ENCODE measurements at regions not wholly inside any gene's neighbourhood (a gene's known extent, or its start where the extent isn't known, plus 50 kb on each side); places are given as distances from the start of the nearest gene placed in this dataset.

DNA sequence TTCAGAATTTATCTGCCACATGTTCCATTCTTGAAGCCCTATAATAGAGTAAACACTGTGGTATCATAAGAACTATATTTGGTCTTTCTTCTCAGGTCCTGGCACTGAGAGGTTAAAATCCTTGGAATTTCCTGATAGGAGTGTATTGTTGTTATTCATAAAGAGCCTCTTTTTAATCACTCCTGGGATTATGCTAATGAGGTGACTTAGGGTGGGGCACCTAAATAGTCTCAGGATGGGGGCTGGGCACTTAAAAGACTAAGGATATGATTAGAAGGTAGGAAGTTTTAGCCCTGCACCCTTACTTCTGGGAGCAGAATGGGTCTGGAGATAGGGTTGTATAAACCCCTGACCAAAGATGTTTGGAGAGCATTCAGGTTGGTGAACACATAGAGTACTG lies 755.2 kb upstream of the TENM4 start:
- Histone ChIP-seq H2BK15ac (ENCODE audit: low read depth, low read length) (no peak overlapping the region), H3K4me1 (ENCODE audit: control insufficient read depth, insufficient read depth, low read length) (no peaks in the 10 kb centered on the region), H3K27me3 (ENCODE audit: control insufficient read depth, insufficient read depth, low read length) (no peaks in the 10 kb centered on the region), H4K91ac (ENCODE audit: insufficient read depth, low read depth, low read length) (no peak overlapping the region), H4K20me1 (ENCODE audit: insufficient read depth, low read length) (no peaks in the 10 kb centered on the region), H4K8ac (ENCODE audit: low read depth in 2 of 2, low read length in 2 of 2) (no peak overlapping the region), H3K36me3 (ENCODE audit: control insufficient read depth, insufficient read depth, low read length) (no peaks in the 10 kb centered on the region), H3K23ac (ENCODE audit: low read depth, low read length) (no peak overlapping the region), H3K9ac (ENCODE audit: low read depth, low read length) (no peak overlapping the region), H2AK9ac (replicated peaks; ENCODE audit: low read depth, low read length, poor library complexity) (no peak overlapping the region), H4K5ac (ENCODE audit: low read depth, low read length) (no peak overlapping the region), H3K4ac (ENCODE audit: low read depth, low read length) (no peak overlapping the region), H2BK120ac (ENCODE audit: low read depth, low read length) (no peak overlapping the region), H3K9me1 (ENCODE audit: insufficient read depth, low read length) (no peaks in the 10 kb centered on the region), H3K27ac (ENCODE audit: insufficient read depth, low read length) (no peak overlapping the region), H3K4me3 (ENCODE audit: insufficient read depth, low read depth, low read length) (no peak overlapping the region), H3K18ac (ENCODE audit: low read depth, low read length) (no peak overlapping the region), H3K14ac (replicated peaks; ENCODE audit: low read depth, low read length) (no peak overlapping the region), H3K4me2 (ENCODE audit: low read depth, low read length) (no peak overlapping the region), H3K79me1 (ENCODE audit: low read depth in 1 of 2, low read length in 2 of 2) (no peaks in the 10 kb centered on the region), H3K9me3 (ENCODE audit: control insufficient read depth, insufficient read depth, low read length) (no peaks in the 10 kb centered on the region), H2AK5ac (ENCODE audit: low read depth, low read length) (no peak overlapping the region), H3K56ac (ENCODE audit: extremely low read depth, insufficient read depth, low read length) (no peak overlapping the region), H2BK20ac (ENCODE audit: low read depth, low read length) (no peak overlapping the region), H2BK5ac (ENCODE audit: low read depth, low read length, poor library complexity, severe bottlenecking) (no peak overlapping the region), H2AFZ (replicated peaks; ENCODE audit: low read length, poor library complexity) (no peak overlapping the region)
- DNase-seq, result no peak
- BruUV-seq (replicated peaks), result no TSS peak
- no peak for TF ChIP-seq RCOR1 (IDR thresholded peaks at IDR 0.05; ENCODE audit: insufficient replicate concordance, low read length)
- TF ChIP-seq MAFK (IDR thresholded peaks at IDR 0.05; ENCODE audit: low read depth, low read length), result no peak
- no peak for TF ChIP-seq ELK1 (IDR thresholded peaks at IDR 0.05; ENCODE audit: borderline replicate concordance, low read depth, low read length)
- TF ChIP-seq NFE2L2 (IDR thresholded peaks at IDR 0.05; ENCODE audit: low read depth, low read length), result no peak
- TF ChIP-seq SMC3 (IDR thresholded peaks at IDR 0.05; ENCODE audit: low read depth, low read length), result no peak
- TF ChIP-seq RFX5 (IDR thresholded peaks at IDR 0.05; ENCODE audit: low read depth, low read length), result no peak
- TF ChIP-seq MXI1 (IDR thresholded peaks at IDR 0.05; ENCODE audit: borderline replicate concordance, low read depth, low read length), result no peak
- TF ChIP-seq POLR2A (IDR thresholded peaks at IDR 0.05; ENCODE audit: low read depth, low read length), result no peak
- TF ChIP-seq CHD1 (IDR thresholded peaks at IDR 0.05; ENCODE audit: low read depth, low read length), result no peak
- no peak for TF ChIP-seq USF2 (IDR thresholded peaks at IDR 0.05; ENCODE audit: low read depth, low read length)
- no peak for TF ChIP-seq MAZ (IDR thresholded peaks at IDR 0.05; ENCODE audit: borderline replicate concordance, low read depth, low read length)
- TF ChIP-seq CEBPB (IDR thresholded peaks at IDR 0.05; ENCODE audit: low read depth, low read length), result no peak
- TF ChIP-seq RAD21 (IDR thresholded peaks at IDR 0.05; ENCODE audit: low read length), result no peak
- dilution Hi-C loops (cut with HindIII; ENCODE audit: low sequenced_read_pairs, unreplicated experiment), result no loop called here
- in situ Hi-C loops (cut with MboI; ENCODE audit: low sequenced_read_pairs), result no loop called here
- ChIA-PET CTCF (no interaction called here), POLR2A (ENCODE audit: unreplicated experiment) (no interaction called here)
- intact Hi-C loops (cut with micrococcal nuclease), result no loop called here
- no peak for ATAC-seq (ENCODE audit: low read depth)
